CD14-positive monocyte (primary cell): ENCODE measurements at regions not wholly inside any gene's neighbourhood (a gene's known extent, or its start where the extent isn't known, plus 50 kb on each side); places are given as distances from the start of the nearest gene placed in this dataset.

Experiments used
- DNase-seq, 3 donors: peaks; one replicate each; pipeline ENCODE4 v3.0.0-alpha.2; 2011 to 2022
- H2AFZ ChIP-seq: 2 replicates; pipeline ENCODE4 v1.6.0; 2012; ENCODE audit warnings: mild to moderate bottlenecking, low read depth, low read length, inconsistent platforms; ENCODE audit not compliant: insufficient read depth, poor library complexity, severe bottlenecking
- H3K27ac ChIP-seq, 2 donors: 1 replicate in 1 of 2; 2 replicates in 1 of 2; pipeline ENCODE4 v1.5.1; 2012 to 2013; ENCODE audit warnings: low read length in 2 of 2, control low read depth in 1 of 2, inconsistent platforms in 1 of 2, low read depth in 1 of 2, mild to moderate bottlenecking in 1 of 2
- H3K27me3 ChIP-seq, 2 donors: one replicate each; pipeline versions ENCODE4 v1.6.0 to v1.6.1; 2011 to 2013; ENCODE audit warnings: low read length in 2 of 2; ENCODE audit not compliant: control insufficient read depth in 2 of 2, insufficient read depth in 2 of 2
- H3K36me3 ChIP-seq, 2 donors: replicated peaks in 1 of 2; 1 replicate in 1 of 2; 2 replicates in 1 of 2; pipeline versions ENCODE4 v1.5.1 to v1.6.1; 2012 to 2013; ENCODE audit warnings: low read length in 2 of 2, control low read depth in 1 of 2, inconsistent platforms in 1 of 2, mild to moderate bottlenecking in 1 of 2; ENCODE audit not compliant: insufficient read depth in 2 of 2, control insufficient read depth in 1 of 2
- H3K4me1 ChIP-seq, 2 donors: 1 replicate in 1 of 2; 2 replicates in 1 of 2; pipeline versions ENCODE4 v1.5.1 to v1.6.1; 2012 to 2013; ENCODE audit warnings: low read length in 2 of 2, control low read depth in 1 of 2, inconsistent platforms in 1 of 2, mild to moderate bottlenecking in 1 of 2, moderate library complexity in 1 of 2; ENCODE audit not compliant: insufficient read depth in 2 of 2, control insufficient read depth in 1 of 2
- H3K4me2 ChIP-seq: replicated peaks from 2 replicates; pipeline ENCODE3; 2012; ENCODE audit warnings: low read length, moderate library complexity, mild to moderate bottlenecking; ENCODE audit not compliant: poor library complexity, severe bottlenecking; ENCODE audit errors: extremely low read depth
- H3K4me3 ChIP-seq, 3 experiments: fragments of 200-600 bp in 1 of 3; sonication (generic) in 1 of 3; replicated peaks in 1 of 3; 1 replicate in 2 of 3; 2 replicates in 1 of 3; pipeline ENCODE4 v1.5.1; 2011 to 2013; ENCODE audit warnings: low read length in 3 of 3, mild to moderate bottlenecking in 3 of 3, control low read depth in 2 of 3, low read depth in 2 of 3, inconsistent platforms in 1 of 3, moderate library complexity in 1 of 3
- H3K79me2 ChIP-seq: 2 replicates; pipeline ENCODE4 v1.6.0; 2012; ENCODE audit warnings: mild to moderate bottlenecking, control low read depth, inconsistent platforms, low read length, moderate library complexity; ENCODE audit not compliant: insufficient read depth
- H3K9ac ChIP-seq: 2 replicates; pipeline ENCODE4 v1.6.0; 2017; ENCODE audit warnings: low read length, mild to moderate bottlenecking; ENCODE audit not compliant: insufficient read depth, poor library complexity, severe bottlenecking
- H3K9me3 ChIP-seq, 2 donors: replicated peaks in 1 of 2; 1 replicate in 1 of 2; 2 replicates in 1 of 2; pipeline versions ENCODE4 v1.5.1 to v1.6.1; 2012 to 2013; ENCODE audit warnings: low read length in 2 of 2, control low read depth in 1 of 2; ENCODE audit not compliant: control insufficient read depth in 1 of 2, insufficient read depth in 1 of 2
- H4K20me1 ChIP-seq: 2 replicates; pipeline ENCODE4 v1.6.0; 2012; ENCODE audit warnings: mild to moderate bottlenecking, low read length, control low read depth, moderate library complexity; ENCODE audit not compliant: insufficient read depth
- H3K27ac Mint-ChIP-seq, 7 donors: one replicate each; pipeline ENCODE4 v1.8.0; 2020; ENCODE audit warnings: mild to moderate bottlenecking in 7 of 7, mixed read lengths in 7 of 7, moderate library complexity in 6 of 7, inconsistent platforms in 2 of 7
- H3K27me3 Mint-ChIP-seq, 3 donors: one replicate each; pipeline ENCODE4 v1.8.0; 2021 to 2022; ENCODE audit warnings: low read depth in 3 of 3, mild to moderate bottlenecking in 3 of 3, mixed read lengths in 3 of 3, moderate library complexity in 3 of 3, inconsistent platforms in 1 of 3
- H3K36me3 Mint-ChIP-seq, 2 donors: one replicate each; pipeline ENCODE4 v1.8.0; 2020; ENCODE audit warnings: mixed read lengths in 2 of 2, inconsistent platforms in 1 of 2, mild to moderate bottlenecking in 1 of 2
- H3K4me1 Mint-ChIP-seq: one replicate; pipeline ENCODE4 v1.8.0; 2020; ENCODE audit warnings: mild to moderate bottlenecking, mixed read lengths
- H3K4me3 Mint-ChIP-seq, 2 donors: one replicate each; pipeline ENCODE4 v1.8.0; 2020; ENCODE audit warnings: mild to moderate bottlenecking in 2 of 2, mixed read lengths in 2 of 2, moderate library complexity in 1 of 2
- H3K9me3 Mint-ChIP-seq, 7 donors: one replicate each; pipeline ENCODE4 v1.8.0; 2020 to 2022; ENCODE audit warnings: mixed read lengths in 7 of 7, mild to moderate bottlenecking in 6 of 7, moderate library complexity in 6 of 7, inconsistent platforms in 2 of 7
- CTCF ChIP-seq: fragments of 200-600 bp; IDR thresholded peaks from one replicate; pipeline ENCODE4 v1.8.0; 2022; ENCODE audit warnings: antibody characterized with exemption, mild to moderate bottlenecking
- WGBS: methylation state at CpG from one replicate; pipeline ENCODE4 v1.1.5; 2013; ENCODE audit warnings: missing lambda C conversion rate; ENCODE audit not compliant: insufficient coverage; 5-methylcytosine and 5-hydroxymethylcytosine counted together
- intact Hi-C, 2 donors: fragments of 100-400 bp; cut with micrococcal nuclease; formaldehyde crosslinking; loops; one replicate each; pipeline versions ENCODE4 v1.15.0 to v1.15.1; 2023

DNA sequence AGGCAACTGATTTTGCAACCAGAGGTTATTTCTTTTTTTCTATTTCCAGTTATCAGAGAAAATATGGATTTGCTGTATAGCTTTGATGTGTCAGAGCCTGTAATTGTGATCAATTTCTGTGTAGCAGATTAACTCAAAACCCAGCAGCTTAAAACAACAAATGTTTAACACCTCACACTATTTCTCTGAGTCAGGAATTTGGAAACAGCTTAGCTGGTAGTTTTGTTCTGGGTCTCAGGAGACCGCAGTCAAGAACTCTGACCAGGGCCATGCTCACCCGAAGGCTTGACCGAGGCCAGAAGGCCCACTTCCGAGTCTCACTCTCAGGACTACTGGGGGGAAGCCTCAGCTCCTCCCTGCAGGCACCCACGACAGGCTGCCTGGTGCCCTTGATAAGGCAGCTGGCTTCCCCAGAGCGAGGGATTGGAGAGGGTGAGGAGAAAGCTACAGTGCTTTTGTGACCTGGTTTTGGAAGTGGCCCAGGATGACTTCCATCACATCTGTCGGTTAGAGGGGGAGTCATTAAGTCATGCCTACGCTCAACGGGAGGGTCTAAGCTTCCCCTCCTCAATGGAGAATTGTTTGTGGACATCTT lies 105.7 kb upstream of the SHH start:
- Histone ChIP-seq H3K9me3 (no peaks in the 10 kb centered on the region), H3K27me3 (no peaks in the 10 kb centered on the region), H3K4me3 (no peak overlapping the region), H3K36me3 (no peaks in the 10 kb centered on the region), H3K4me2 (no peak overlapping the region), H3K4me1 (no peaks in the 10 kb centered on the region), H2AFZ (no peak overlapping the region), H3K9ac (no peak overlapping the region), H3K27ac (no peak overlapping the region), H4K20me1 (no peaks in the 10 kb centered on the region), H3K79me2 (no peaks in the 10 kb centered on the region)
- intact Hi-C loops = no loop called here
- TF ChIP-seq CTCF = no peak
- H3K27me3 Mint-ChIP-seq = peaks cover 1 to 11% (median 5%) of the 10 kb centered on the region in 3 donors
- DNase-seq = no peak
- no peak overlapping the region for H3K27ac Mint-ChIP-seq
- H3K36me3 Mint-ChIP-seq = no peaks in the 10 kb centered on the region
- H3K9me3 Mint-ChIP-seq = peaks cover 0 to 6% (median 0%) of the 10 kb centered on the region in 7 donors
- no peak overlapping the region for H3K4me3 Mint-ChIP-seq
- no peaks in the 10 kb centered on the region for H3K4me1 Mint-ChIP-seq
- 68% methylated on average over 8 of the region's 9 CpGs for WGBS

DNA sequence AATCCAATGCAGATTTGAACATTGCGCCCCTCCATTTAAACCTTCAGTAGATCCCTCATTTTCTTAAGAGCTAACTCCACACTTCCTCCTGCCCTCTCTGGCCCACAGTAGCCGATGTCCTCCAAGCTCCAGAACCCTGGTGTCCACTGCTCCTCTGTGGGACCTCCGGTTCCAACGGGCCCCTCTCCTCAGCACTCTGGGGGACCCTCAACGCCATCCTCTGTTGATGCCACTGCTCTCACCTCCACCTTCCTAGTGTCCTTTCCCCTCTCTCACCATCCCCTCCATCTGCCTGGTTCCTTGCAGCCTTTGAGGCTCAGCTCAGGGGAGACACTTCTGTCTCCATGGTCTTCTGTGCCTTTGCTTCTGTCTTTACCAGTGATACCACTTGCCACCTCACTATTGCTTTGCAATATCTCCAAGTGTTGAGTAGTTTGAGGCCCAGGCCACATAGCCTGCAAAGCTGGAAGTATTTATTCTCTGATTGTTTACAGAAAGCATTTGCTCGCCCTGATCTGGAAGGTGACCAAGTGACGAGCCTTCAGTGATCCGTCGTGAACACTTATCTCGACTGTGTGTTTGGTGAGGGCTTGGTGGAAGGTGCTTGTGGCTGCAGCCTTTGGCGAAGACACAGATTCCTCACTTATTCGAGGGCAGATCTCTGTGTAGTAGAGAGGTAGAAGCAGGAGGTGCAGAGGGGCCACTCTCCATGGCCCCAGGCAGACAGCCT lies 104.8 kb upstream of the SHH start:
- Mint-ChIP-seq H3K27me3 (peaks cover 1 to 11% (median 5%) of the 10 kb centered on the region in 3 donors), H3K27ac (no peak overlapping the region), H3K4me3 (no peak overlapping the region), H3K36me3 (no peaks in the 10 kb centered on the region), H3K4me1 (no peaks in the 10 kb centered on the region), H3K9me3 (peaks cover 0 to 10% (median under 1%) of the 10 kb centered on the region in 7 donors)
- no peak overlapping the region for H2AFZ ChIP-seq
- H3K4me2 ChIP-seq = no peak overlapping the region
- no peaks in the 10 kb centered on the region for H3K79me2 ChIP-seq
- H3K9ac ChIP-seq = no peak overlapping the region
- no peaks in the 10 kb centered on the region for H3K36me3 ChIP-seq
- no peaks in the 10 kb centered on the region for H3K27me3 ChIP-seq
- no peak overlapping the region for H3K27ac ChIP-seq
- no peak for TF ChIP-seq CTCF
- DNase-seq = no peak
- no peaks in the 10 kb centered on the region for H4K20me1 ChIP-seq
- no peaks in the 10 kb centered on the region for H3K4me1 ChIP-seq
- WGBS = 83% methylated on average over 10 of the region's 12 CpGs
- peaks cover 0 to 2% of the 10 kb centered on the region in 2 donors for H3K9me3 ChIP-seq
- no peak overlapping the region for H3K4me3 ChIP-seq
- intact Hi-C loops = no loop called here
